ENCODE measurements at regions not wholly inside any gene's neighbourhood (a gene's known extent, or its start where the extent isn't known, plus 50 kb on each side); places are given as distances from the start of the nearest gene placed in this dataset.

GRCh38 chr4:80136270-80136669 lies 61.0 kb upstream of the PRDM8 start:
- ATAC-seq (ENCODE audit: low read depth), result no peak
- TF ChIP-seq CEBPB (IDR thresholded peaks at IDR 0.05; ENCODE audit: low read depth, low read length), result no peak
- TF ChIP-seq CHD1 (IDR thresholded peaks at IDR 0.05; ENCODE audit: low read depth, low read length), result no peak
- no peak for TF ChIP-seq POLR2A (IDR thresholded peaks at IDR 0.05; ENCODE audit: low read depth, low read length)
- no peak for TF ChIP-seq MAZ (IDR thresholded peaks at IDR 0.05; ENCODE audit: borderline replicate concordance, low read depth, low read length)
- Histone ChIP-seq H3K36me3 (ENCODE audit: control insufficient read depth, insufficient read depth, low read length) (no peaks in the 10 kb centered on the region), H3K9me3 (ENCODE audit: control insufficient read depth, insufficient read depth, low read length) (no peaks in the 10 kb centered on the region), H3K23ac (ENCODE audit: low read depth, low read length) (no peak overlapping the region), H3K56ac (ENCODE audit: extremely low read depth, insufficient read depth, low read length) (no peak overlapping the region), H2BK120ac (ENCODE audit: low read depth, low read length) (no peak overlapping the region), H3K9ac (ENCODE audit: low read depth, low read length) (no peak overlapping the region), H2AK9ac (replicated peaks; ENCODE audit: low read depth, low read length, poor library complexity) (no peak overlapping the region), H4K8ac (ENCODE audit: low read depth in 2 of 2, low read length in 2 of 2) (no peak overlapping the region), H4K91ac (ENCODE audit: insufficient read depth, low read depth, low read length) (no peak overlapping the region), H2BK15ac (ENCODE audit: low read depth, low read length) (no peak overlapping the region), H2BK20ac (ENCODE audit: low read depth, low read length) (no peak overlapping the region), H3K14ac (replicated peaks; ENCODE audit: low read depth, low read length) (no peak overlapping the region), H2AFZ (replicated peaks; ENCODE audit: low read length, poor library complexity) (no peak overlapping the region), H3K4me2 (ENCODE audit: low read depth, low read length) (no peak overlapping the region), H3K27me3 (ENCODE audit: control insufficient read depth, insufficient read depth, low read length) (no peaks in the 10 kb centered on the region), H3K4me3 (ENCODE audit: insufficient read depth, low read depth, low read length) (no peak overlapping the region), H2AK5ac (ENCODE audit: low read depth, low read length) (no peak overlapping the region), H3K79me1 (ENCODE audit: low read depth in 1 of 2, low read length in 2 of 2) (no peaks in the 10 kb centered on the region), H3K9me1 (ENCODE audit: insufficient read depth, low read length) (peaks cover 3% of the 10 kb centered on the region; the same call in 1 of the 2 replicates), H4K5ac (ENCODE audit: low read depth, low read length) (no peak overlapping the region), H2BK5ac (ENCODE audit: low read depth, low read length, poor library complexity, severe bottlenecking) (no peak overlapping the region), H4K20me1 (ENCODE audit: insufficient read depth, low read length) (no peaks in the 10 kb centered on the region), H3K4me1 (ENCODE audit: control insufficient read depth, insufficient read depth, low read length) (peaks cover 5% of the 10 kb centered on the region), H3K18ac (ENCODE audit: low read depth, low read length) (no peak overlapping the region), H3K27ac (ENCODE audit: insufficient read depth, low read length) (no peak overlapping the region), H3K4ac (ENCODE audit: low read depth, low read length) (no peak overlapping the region)
- intact Hi-C loops (cut with micrococcal nuclease), result loop anchor here (5.0 kb wide), 1 partner anchor 36 kb away; no protein-coding TSS in a partner anchor
- in situ Hi-C loops (cut with MboI; ENCODE audit: low sequenced_read_pairs), result no loop called here
- ChIA-PET CTCF (no interaction called here), POLR2A (ENCODE audit: unreplicated experiment) (no interaction called here)
- no CpG with 5 or more reads among the region's 1 CpG for WGBS, 2 experiments (ENCODE audit: extremely low coverage in 2 of 2, insufficient read length in 1 of 2)
- dilution Hi-C loops (cut with HindIII; ENCODE audit: low sequenced_read_pairs, unreplicated experiment), result no loop called here
- DNase-seq, result no peak
- no TSS peak for BruUV-seq (replicated peaks)

All from IMR-90 (cell line).